Liver (tissue), 7 donors: ENCODE measurements at regions not wholly inside any gene's neighbourhood (a gene's known extent, or its start where the extent isn't known, plus 50 kb on each side); places are given as distances from the start of the nearest gene placed in this dataset.
"Not testable (repeated sequence)": the region's sequence is repeated elsewhere in the genome, so short reads cannot be mapped to it uniquely, and the experiment has no call there.

Experiments
- DNase-seq: peaks from one replicate; pipeline ENCODE4 v3.0.0-alpha.2; 2017; ENCODE audit warnings: low spot score
- H3K27ac ChIP-seq, 2 donors: one replicate each; pipeline ENCODE4 v1.7.0; 2013; ENCODE audit warnings: inconsistent platforms in 2 of 2, low read length in 2 of 2, control low read depth in 1 of 2, low read depth in 1 of 2, mild to moderate bottlenecking in 1 of 2
- H3K27me3 ChIP-seq, 4 donors: one replicate each; pipeline versions ENCODE4 v1.6.1 to v1.7.0; 2013; ENCODE audit warnings: low read length in 3 of 4, inconsistent platforms in 1 of 4, mild to moderate bottlenecking in 1 of 4, moderate library complexity in 1 of 4; ENCODE audit not compliant: control insufficient read depth in 4 of 4, insufficient read depth in 4 of 4
- H3K36me3 ChIP-seq, 4 donors: one replicate each; pipeline versions ENCODE4 v1.6.1 to v1.7.0; 2013; ENCODE audit warnings: low read length in 3 of 4, mild to moderate bottlenecking in 3 of 4, low read depth in 1 of 4, moderate library complexity in 1 of 4; ENCODE audit not compliant: control insufficient read depth in 4 of 4, insufficient read depth in 3 of 4
- H3K4me1 ChIP-seq, 4 donors: one replicate each; pipeline versions ENCODE4 v1.6.1 to v1.7.0; 2013; ENCODE audit warnings: low read length in 3 of 4, mild to moderate bottlenecking in 3 of 4, moderate library complexity in 1 of 4; ENCODE audit not compliant: control insufficient read depth in 4 of 4, insufficient read depth in 4 of 4
- H3K4me3 ChIP-seq, 3 donors: one replicate each; pipeline versions ENCODE4 v1.6.1 to v1.7.0; 2013; ENCODE audit warnings: low read length in 3 of 3, control low read depth in 1 of 3, low read depth in 1 of 3, mild to moderate bottlenecking in 1 of 3
- H3K9ac ChIP-seq, 2 donors: one replicate each; pipeline ENCODE4 v1.7.0; 2013; ENCODE audit warnings: low read length in 2 of 2, mild to moderate bottlenecking in 2 of 2, moderate library complexity in 2 of 2, control low read depth in 1 of 2, low read depth in 1 of 2
- H3K9me3 ChIP-seq, 4 donors: one replicate each; pipeline versions ENCODE4 v1.6.1 to v1.7.0; 2013; ENCODE audit warnings: low read length in 3 of 4; ENCODE audit not compliant: control insufficient read depth in 4 of 4
- FOXA2 ChIP-seq: IDR thresholded peaks from 2 replicates; pipeline ENCODE4 v1.6.1; 2016; ENCODE audit warnings: antibody characterized with exemption
- GABPA ChIP-seq, 2 donors: IDR thresholded peaks in 1 of 2; conservative IDR thresholded peaks in 1 of 2; 2 replicates each; pipeline ENCODE4 v1.6.1; 2016; ENCODE audit warnings: antibody characterized with exemption in 2 of 2, mild to moderate bottlenecking in 1 of 2, moderate library complexity in 1 of 2
- HNF4A ChIP-seq, 2 donors: conservative IDR thresholded peaks; 2 replicates each; pipeline ENCODE4 v1.6.1; 2016; ENCODE audit warnings: antibody characterized with exemption in 2 of 2, mild to moderate bottlenecking in 2 of 2
- JUND ChIP-seq, 2 donors: IDR thresholded peaks; 2 replicates each; pipeline ENCODE4 v1.6.1; 2016; ENCODE audit warnings: antibody characterized with exemption in 2 of 2
- NR2F2 ChIP-seq: IDR thresholded peaks from 2 replicates; pipeline ENCODE4 v1.6.1; 2016; ENCODE audit warnings: antibody characterized with exemption
- REST ChIP-seq: IDR thresholded peaks from 2 replicates; pipeline ENCODE4 v1.6.1; 2016; ENCODE audit warnings: antibody characterized with exemption, mild to moderate bottlenecking
- RXRA ChIP-seq, 2 donors: IDR thresholded peaks; 2 replicates each; pipeline ENCODE4 v1.6.1; 2017 to 2018; ENCODE audit warnings: antibody characterized with exemption in 2 of 2, mild to moderate bottlenecking in 1 of 2
- whole genome bisulfite sequencing: extraction: QIAGEN DNeasy Blood & Tissue Kit; methylation state at CpG from one replicate; pipeline ENCODE4 v1.1.7; 2013; 5-methylcytosine and 5-hydroxymethylcytosine counted together
- TF ChIP-seq, protein P1 (sequence below): IDR thresholded peaks from 2 replicates; pipeline ENCODE4 v1.6.1; 2016; ENCODE audit warnings: antibody characterized with exemption
- donor health status: healthy.
- donor health status: healthy.
- donor health status: healthy.
- donor health status: healthy.

DNA sequence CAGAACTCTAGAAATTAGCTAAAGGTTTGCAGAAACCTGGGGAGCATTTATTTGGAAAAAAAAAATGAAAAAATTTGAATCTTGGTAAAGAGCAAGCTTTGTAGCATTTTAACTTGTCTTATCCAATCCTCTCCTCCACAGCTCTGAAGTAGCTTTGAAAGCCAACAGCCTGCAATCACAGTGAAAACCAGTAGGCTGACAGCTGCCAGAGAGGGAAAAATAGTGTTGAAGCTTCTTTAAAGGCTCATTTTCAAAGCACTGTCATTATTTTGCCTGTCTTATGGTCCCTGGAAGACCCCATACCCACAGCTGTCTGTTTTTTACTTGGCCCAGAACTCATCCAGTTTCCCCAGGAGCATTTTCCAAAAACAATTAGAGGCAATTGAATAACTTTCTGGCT, 230.8 kb upstream of the EDNRA start (continued):
- TF ChIP-seq, protein P1, sequence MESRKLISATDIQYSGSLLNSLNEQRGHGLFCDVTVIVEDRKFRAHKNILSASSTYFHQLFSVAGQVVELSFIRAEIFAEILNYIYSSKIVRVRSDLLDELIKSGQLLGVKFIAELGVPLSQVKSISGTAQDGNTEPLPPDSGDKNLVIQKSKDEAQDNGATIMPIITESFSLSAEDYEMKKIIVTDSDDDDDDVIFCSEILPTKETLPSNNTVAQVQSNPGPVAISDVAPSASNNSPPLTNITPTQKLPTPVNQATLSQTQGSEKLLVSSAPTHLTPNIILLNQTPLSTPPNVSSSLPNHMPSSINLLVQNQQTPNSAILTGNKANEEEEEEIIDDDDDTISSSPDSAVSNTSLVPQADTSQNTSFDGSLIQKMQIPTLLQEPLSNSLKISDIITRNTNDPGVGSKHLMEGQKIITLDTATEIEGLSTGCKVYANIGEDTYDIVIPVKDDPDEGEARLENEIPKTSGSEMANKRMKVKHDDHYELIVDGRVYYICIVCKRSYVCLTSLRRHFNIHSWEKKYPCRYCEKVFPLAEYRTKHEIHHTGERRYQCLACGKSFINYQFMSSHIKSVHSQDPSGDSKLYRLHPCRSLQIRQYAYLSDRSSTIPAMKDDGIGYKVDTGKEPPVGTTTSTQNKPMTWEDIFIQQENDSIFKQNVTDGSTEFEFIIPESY = no peak

DNA sequence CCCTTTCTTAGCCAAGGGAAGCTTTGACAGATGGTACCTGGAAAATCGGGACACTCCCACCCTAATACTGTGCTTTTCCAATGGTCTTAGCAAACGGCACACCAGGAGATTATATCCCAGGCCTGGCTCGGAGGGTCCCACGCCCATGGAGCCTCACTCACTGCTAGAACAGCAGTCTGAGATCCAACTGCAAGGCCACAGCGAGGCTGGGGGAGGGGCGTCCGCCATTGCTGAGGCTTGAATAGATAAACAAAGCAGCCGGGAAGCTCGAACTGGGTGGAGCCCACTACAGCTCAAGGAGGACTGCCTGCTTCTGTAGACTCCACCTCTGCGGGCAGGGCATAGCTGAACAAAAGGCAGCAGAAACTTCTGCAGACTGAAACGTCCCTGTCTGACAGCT, 225.6 kb upstream of the EDNRA start:
- 81% methylated on average over 11 of the region's 11 CpGs for WGBS
- not testable (repeated sequence) for H3K9me3 ChIP-seq, H3K27ac ChIP-seq, H3K36me3 ChIP-seq, H3K9ac ChIP-seq, H3K4me1 ChIP-seq, H3K4me3 ChIP-seq, H3K27me3 ChIP-seq, DNase-seq

DNA sequence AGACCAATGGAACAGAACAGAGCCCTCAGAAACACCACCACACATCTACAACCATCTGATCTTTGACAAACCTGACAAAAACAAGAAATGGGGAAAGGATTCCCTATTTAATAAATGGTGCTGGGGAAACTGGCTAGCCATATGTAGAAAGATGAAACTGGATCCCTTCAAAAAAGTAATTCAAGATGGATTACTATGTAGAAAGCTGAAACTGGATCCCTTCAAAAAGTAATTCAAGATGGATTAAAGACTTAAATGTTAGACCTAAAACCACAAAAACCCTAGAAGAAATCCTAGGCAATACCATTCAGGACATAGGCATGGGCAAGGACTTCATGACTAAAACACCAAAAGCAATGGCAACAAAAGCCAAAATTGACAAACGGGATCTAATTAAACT, 221.6 kb upstream of the EDNRA start:
- not testable (repeated sequence) for H3K4me3 ChIP-seq, H3K27me3 ChIP-seq, H3K9me3 ChIP-seq, H3K36me3 ChIP-seq, H3K27ac ChIP-seq, H3K9ac ChIP-seq, H3K4me1 ChIP-seq, DNase-seq
- WGBS = 53% methylated on average over 1 of the region's 1 CpG

- WGBS = 75% methylated on average over 3 of the region's 3 CpGs
- Histone ChIP-seq H3K9me3 (no peaks in the 10 kb centered on the region), H3K27ac (no peak overlapping the region), H3K9ac (no peak overlapping the region), H3K4me1 (peaks cover 0 to 2% (median 0%) of the 10 kb centered on the region in 4 donors), H3K27me3 (peaks cover 0 to 3% (median 0%) of the 10 kb centered on the region in 4 donors), H3K36me3 (no peaks in the 10 kb centered on the region), H3K4me3 (no peak overlapping the region)
- DNase-seq = no peak
- TF ChIP-seq RXRA (IDR thresholded peaks at IDR 0.05) (no peak), GABPA (IDR thresholded peaks at IDR 0.05 in 1 of 2, conservative IDR thresholded peaks at IDR 0.05 in 1 of 2) (no peak), HNF4A (conservative IDR thresholded peaks at IDR 0.05) (no peak), FOXA2 (no peak), NR2F2 (no peak), JUND (IDR thresholded peaks at IDR 0.05) (no peak), REST (no peak)
Measured at GRCh38 chr4:147284256-147284835, 196.6 kb upstream of the EDNRA start.
